Liver (tissue), 3 donors: ENCODE measurements at regions not wholly inside any gene's neighbourhood (a gene's known extent, or its start where the extent isn't known, plus 50 kb on each side); places are given as distances from the start of the nearest gene placed in this dataset.

Source experiments
- CTCF ChIP-seq: fragments of 150-350 bp; IDR thresholded peaks from 2 replicates; pipeline ENCODE4 v1.5.1; 2017; ENCODE audit warnings: improper control_type of control experiment, low read depth, low read length; ENCODE audit not compliant: missing input control
- GABPA ChIP-seq, 2 donors: IDR thresholded peaks in 1 of 2; conservative IDR thresholded peaks in 1 of 2; 2 replicates each; pipeline ENCODE4 v1.6.1; 2016; ENCODE audit warnings: antibody characterized with exemption in 2 of 2, mild to moderate bottlenecking in 1 of 2, moderate library complexity in 1 of 2
- MAX ChIP-seq: IDR thresholded peaks from 2 replicates; pipeline ENCODE4 v1.6.1; 2016; ENCODE audit warnings: antibody characterized with exemption
- RAD21 ChIP-seq, 2 donors: IDR thresholded peaks; 2 replicates each; pipeline ENCODE4 v1.6.1; 2016; ENCODE audit warnings: antibody characterized with exemption in 2 of 2, mild to moderate bottlenecking in 2 of 2
- REST ChIP-seq: IDR thresholded peaks from 2 replicates; pipeline ENCODE4 v1.6.1; 2016; ENCODE audit warnings: antibody characterized with exemption, mild to moderate bottlenecking
- donor health status: healthy.
- donor health status: healthy.

GRCh38 chr16:24673155-24673554 lies 56.3 kb upstream of the TNRC6A start:
- no peak for TF ChIP-seq GABPA (IDR thresholded peaks at IDR 0.05 in 1 of 2, conservative IDR thresholded peaks at IDR 0.05 in 1 of 2)
- TF ChIP-seq CTCF = no peak
- TF ChIP-seq MAX = no peak
- no peak for TF ChIP-seq REST
- TF ChIP-seq RAD21 (IDR thresholded peaks at IDR 0.05) = no peak
